GM12874 (cell line): ENCODE measurements at regions not wholly inside any gene's neighbourhood (a gene's known extent, or its start where the extent isn't known, plus 50 kb on each side); places are given as distances from the start of the nearest gene placed in this dataset.

Source experiments
- TF ChIP-seq, protein P1 (sequence below): IDR thresholded peaks from 2 replicates; pipeline ENCODE4 v1.5.1; 2011; ENCODE audit warnings: low read depth, mild to moderate bottlenecking, control low read depth, low read length, moderate library complexity; ENCODE audit not compliant: insufficient read depth

DNA sequence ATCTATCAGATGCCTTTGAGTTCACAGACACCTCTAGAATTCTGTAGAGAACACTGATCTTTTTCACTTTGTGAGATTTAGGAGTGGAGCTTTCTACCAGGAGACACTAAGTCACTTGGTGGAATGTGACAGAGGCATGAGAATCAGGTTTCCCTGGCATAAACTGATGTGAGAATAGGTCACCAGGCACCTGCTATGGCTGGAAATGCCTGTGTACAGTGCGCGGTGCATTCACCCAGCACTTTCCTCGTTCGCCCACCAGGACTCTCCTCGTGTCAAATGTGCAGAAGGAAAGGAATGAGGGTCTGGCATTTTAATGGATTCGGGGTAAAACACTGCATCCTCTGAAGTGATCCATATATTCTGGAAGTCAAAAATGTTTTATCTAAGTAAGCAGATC lies 281.8 kb upstream of the TUT7 start:
- TF ChIP-seq, protein P1, sequence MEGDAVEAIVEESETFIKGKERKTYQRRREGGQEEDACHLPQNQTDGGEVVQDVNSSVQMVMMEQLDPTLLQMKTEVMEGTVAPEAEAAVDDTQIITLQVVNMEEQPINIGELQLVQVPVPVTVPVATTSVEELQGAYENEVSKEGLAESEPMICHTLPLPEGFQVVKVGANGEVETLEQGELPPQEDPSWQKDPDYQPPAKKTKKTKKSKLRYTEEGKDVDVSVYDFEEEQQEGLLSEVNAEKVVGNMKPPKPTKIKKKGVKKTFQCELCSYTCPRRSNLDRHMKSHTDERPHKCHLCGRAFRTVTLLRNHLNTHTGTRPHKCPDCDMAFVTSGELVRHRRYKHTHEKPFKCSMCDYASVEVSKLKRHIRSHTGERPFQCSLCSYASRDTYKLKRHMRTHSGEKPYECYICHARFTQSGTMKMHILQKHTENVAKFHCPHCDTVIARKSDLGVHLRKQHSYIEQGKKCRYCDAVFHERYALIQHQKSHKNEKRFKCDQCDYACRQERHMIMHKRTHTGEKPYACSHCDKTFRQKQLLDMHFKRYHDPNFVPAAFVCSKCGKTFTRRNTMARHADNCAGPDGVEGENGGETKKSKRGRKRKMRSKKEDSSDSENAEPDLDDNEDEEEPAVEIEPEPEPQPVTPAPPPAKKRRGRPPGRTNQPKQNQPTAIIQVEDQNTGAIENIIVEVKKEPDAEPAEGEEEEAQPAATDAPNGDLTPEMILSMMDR, result no peak

DNA sequence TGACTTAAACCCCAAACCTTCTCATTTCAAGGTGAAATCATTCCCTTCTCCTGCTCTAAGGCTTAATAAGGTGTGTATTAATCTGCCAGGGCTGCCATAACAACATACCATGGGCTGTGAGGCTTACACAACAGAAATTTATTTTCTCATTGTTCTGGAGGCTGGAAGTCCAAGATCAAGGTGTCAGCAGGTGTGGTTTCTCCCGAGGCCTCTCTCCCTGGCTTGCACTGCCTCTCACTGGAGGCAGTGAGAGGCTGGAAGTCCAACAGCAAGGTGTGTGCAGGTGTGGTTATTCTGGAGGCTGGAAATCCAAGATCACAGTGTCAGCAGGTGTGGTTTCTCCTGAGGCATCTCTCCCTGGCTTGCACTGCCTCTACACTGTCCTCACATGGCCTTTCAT lies 280.3 kb upstream of the TUT7 start:
- TF ChIP-seq, protein P1, result no peak

DNA sequence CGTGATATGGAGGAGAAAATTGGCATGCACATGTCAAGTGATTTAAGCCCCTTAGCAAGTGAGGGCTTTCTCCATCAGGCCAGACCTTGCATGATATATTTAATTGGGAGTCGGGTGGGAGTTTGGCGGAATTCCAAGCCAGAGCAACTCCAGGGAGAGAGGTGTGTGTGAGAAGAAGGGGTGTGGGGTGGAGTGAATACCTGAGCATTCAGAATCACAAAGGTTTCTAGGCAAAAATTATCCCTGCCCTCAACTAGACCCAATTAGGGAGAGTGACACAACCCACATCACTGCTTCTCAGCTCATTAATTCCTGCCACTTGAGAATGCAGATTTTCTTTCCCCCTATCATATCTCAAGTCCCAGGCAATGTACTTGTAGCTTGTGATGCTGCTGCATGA lies 279.7 kb upstream of the TUT7 start:
- TF ChIP-seq, protein P1, result no peak

DNA sequence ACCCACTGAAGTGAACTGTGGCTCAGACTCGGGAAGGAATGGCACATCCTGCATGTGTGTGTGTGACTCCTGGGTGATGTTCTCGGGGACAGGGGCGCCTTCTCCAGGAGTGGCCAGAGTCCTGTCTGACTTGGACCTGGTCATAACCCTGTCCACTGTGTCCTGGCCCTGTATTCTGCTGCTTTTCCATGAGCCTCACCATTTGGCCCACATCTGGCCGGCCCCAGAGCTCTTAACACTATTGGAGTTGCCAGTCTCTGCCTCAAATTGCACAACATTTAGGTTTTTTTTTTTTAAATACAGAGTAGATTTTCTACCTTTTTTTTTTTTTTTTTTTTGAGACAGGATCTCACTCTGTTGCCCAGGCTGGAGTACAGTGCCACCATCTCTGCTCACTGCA lies 278.3 kb upstream of the TUT7 start:
- TF ChIP-seq, protein P1, result no peak

DNA sequence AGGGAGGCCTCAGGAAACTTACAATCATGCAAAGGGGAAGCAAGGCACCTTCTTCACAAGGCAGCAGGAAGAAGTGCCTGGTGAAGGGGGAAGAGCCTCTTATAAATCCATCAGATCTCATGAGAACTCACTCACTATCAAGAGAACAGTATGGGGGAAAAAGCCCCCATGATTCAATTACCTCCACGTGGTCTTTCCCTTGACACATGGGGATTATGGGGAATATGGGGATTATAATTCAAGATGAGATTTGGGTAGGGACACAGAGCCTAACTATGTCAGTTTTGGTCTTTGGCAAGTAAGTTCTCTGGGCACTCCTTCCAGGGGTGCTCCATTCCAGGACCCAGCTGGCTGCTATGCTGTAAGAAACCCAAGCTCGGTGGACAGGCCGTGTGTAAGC lies 275.3 kb upstream of the TUT7 start:
- TF ChIP-seq, protein P1, result no peak

DNA sequence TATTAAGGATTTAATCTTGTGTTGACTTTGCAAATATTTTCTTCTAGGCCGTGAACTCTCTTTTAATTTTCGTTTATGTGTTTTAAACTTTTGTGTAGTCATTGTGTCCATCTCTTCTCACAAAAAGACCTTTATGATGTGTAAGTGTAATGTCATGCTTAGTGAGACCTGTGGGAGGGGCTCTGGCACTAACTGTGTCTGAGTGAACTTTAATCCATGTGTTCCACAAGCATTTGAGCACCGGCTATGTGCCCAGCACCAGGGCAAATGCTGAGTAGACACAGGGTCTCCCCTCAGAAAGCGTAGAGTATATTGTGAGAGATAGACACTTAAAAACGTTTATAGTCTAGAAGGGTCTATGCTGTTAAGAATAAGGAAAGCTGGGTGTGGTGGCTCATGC lies 272.6 kb upstream of the TUT7 start:
- TF ChIP-seq, protein P1, result no peak

DNA sequence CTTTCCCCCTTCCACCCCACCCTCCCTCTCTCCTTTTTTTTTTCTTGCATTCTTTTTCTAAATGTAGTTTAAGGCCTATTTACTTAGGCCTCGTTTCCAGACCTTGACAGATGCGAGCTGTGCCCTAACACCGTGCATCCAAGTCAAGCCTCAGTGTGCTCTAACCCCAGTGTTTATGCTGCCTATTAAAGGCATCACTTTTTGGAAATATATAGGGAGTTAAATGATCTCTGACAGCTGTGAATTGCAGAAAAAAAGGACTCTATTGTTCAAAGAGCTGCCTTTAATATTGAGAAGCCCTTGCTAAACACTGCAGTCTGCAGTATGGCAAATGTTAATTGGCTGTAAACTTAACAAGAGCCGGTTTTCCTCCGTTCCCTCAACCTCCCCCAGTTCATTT lies 270.4 kb upstream of the TUT7 start:
- TF ChIP-seq, protein P1, result no peak
